H1 (cell line): ENCODE measurements at regions not wholly inside any gene's neighbourhood (a gene's known extent, or its start where the extent isn't known, plus 50 kb on each side); places are given as distances from the start of the nearest gene placed in this dataset.

Source experiments
- CTCF ChIA-PET: fragments of 300-600 bp; sonication (Branson Sonifier 250); formaldehyde crosslinking; loops from one replicate; lab custom pipeline; 2021; ENCODE audit not compliant: partially characterized antibody; lab: Charles Lee
- POLR2A ChIA-PET: fragments of 300-600 bp; sonication (Branson Sonifier 250); formaldehyde crosslinking; loops from one replicate; lab custom pipeline; 2021; ENCODE audit warnings: inconsistent platforms; ENCODE audit not compliant: partially characterized antibody; lab: Charles Lee
- DNase-seq, 2 experiments: peaks; one replicate each; pipeline versions ENCODE4 v3.0.0 to v3.0.0-alpha.2; 2010 to 2022; ENCODE audit warnings: low spot score in 2 of 2, low read depth in 1 of 2, mixed read lengths in 1 of 2
- FAIRE-seq: peaks from 2 replicates; lab custom pipeline; 2011; peaks lifted over from hg19 to GRCh38; lab: Jason Lieb, UNC
- H2AFZ ChIP-seq: 2 replicates; pipeline ENCODE4 v1.8.1; 2012; ENCODE audit warnings: low read length, inconsistent platforms
- H2AK5ac ChIP-seq: 2 replicates; pipeline ENCODE4 v1.6.1; 2013; ENCODE audit warnings: low read depth, low read length
- H2BK120ac ChIP-seq: replicated peaks from 2 replicates; pipeline ENCODE3; 2013; ENCODE audit warnings: low read depth, low read length, inconsistent platforms
- H2BK12ac ChIP-seq: 2 replicates; pipeline ENCODE4 v1.6.1; 2013; ENCODE audit warnings: low read depth, low read length
- H2BK15ac ChIP-seq: 2 replicates; pipeline ENCODE4 v1.6.1; 2013; ENCODE audit warnings: low read length
- H2BK20ac ChIP-seq: 2 replicates; pipeline ENCODE4 v1.6.1; 2013; ENCODE audit warnings: low read length
- H2BK5ac ChIP-seq: 2 replicates; pipeline ENCODE4 v1.6.1; 2013; ENCODE audit warnings: low read depth, low read length
- H3K14ac ChIP-seq: 2 replicates; pipeline ENCODE4 v1.6.1; 2013; ENCODE audit warnings: inconsistent platforms; ENCODE audit not compliant: insufficient read length
- H3K18ac ChIP-seq: 2 replicates; pipeline ENCODE4 v1.6.1; 2013; ENCODE audit warnings: low read length; ENCODE audit errors: extremely low read depth
- H3K23ac ChIP-seq: 2 replicates; pipeline ENCODE4 v1.6.1; 2013; ENCODE audit warnings: inconsistent platforms; ENCODE audit not compliant: insufficient read length
- H3K23me2 ChIP-seq: 2 replicates; pipeline ENCODE4 v1.6.1; 2013; ENCODE audit warnings: low read depth, low read length
- H3K27ac ChIP-seq: 2 replicates; pipeline ENCODE4 v1.6.1; 2011; ENCODE audit warnings: low read depth, low read length, inconsistent platforms
- H3K27me3 ChIP-seq, 4 experiments: replicated peaks in 1 of 4; 1 replicate in 1 of 4; 2 replicates in 3 of 4; pipeline versions ENCODE4 v1.6.1 to v1.8.1; 2011 to 2013; ENCODE audit warnings: low read length in 3 of 4, mild to moderate bottlenecking in 3 of 4, inconsistent platforms in 2 of 4, mixed read lengths in 2 of 4, moderate library complexity in 1 of 4; ENCODE audit not compliant: control insufficient read depth in 3 of 4, insufficient read depth in 3 of 4; ENCODE audit errors: extremely low read depth in 1 of 4
- H3K36me3 ChIP-seq, 4 experiments: 2 replicates each; pipeline versions ENCODE4 v1.6.1 to v1.8.1; 2011 to 2013; ENCODE audit warnings: mild to moderate bottlenecking in 4 of 4, low read length in 3 of 4, moderate library complexity in 2 of 4, control low read depth in 1 of 4, inconsistent platforms in 1 of 4; ENCODE audit not compliant: insufficient read depth in 4 of 4, control insufficient read depth in 2 of 4
- H3K4ac ChIP-seq: replicated peaks from 2 replicates; pipeline ENCODE3; 2013; ENCODE audit warnings: low read length, low read depth, mixed read lengths, inconsistent platforms; ENCODE audit not compliant: insufficient read length
- H3K4me1 ChIP-seq, 4 experiments: replicated peaks in 1 of 4; 1 replicate in 1 of 4; 2 replicates in 3 of 4; pipeline versions ENCODE4 v1.6.1 to v1.8.1; 2011 to 2013; ENCODE audit warnings: low read length in 3 of 4, inconsistent platforms in 2 of 4, mixed read lengths in 1 of 4; ENCODE audit not compliant: insufficient read depth in 4 of 4, control insufficient read depth in 3 of 4
- H3K4me2 ChIP-seq, 2 experiments: 2 replicates each; pipeline versions ENCODE4 v1.6.1 to v1.8.1; 2011 to 2013; ENCODE audit warnings: low read depth in 2 of 2, low read length in 2 of 2, control low read depth in 1 of 2, inconsistent platforms in 1 of 2, mild to moderate bottlenecking in 1 of 2; ENCODE audit not compliant: insufficient read depth in 1 of 2
- H3K4me3 ChIP-seq, 4 experiments: fragments of 200-600, 300-600 bp in 1 of 4; sonication (generic), shearing (Covaris generic), sonication (Bioruptor Twin) in 1 of 4; 2 replicates each; pipeline versions ENCODE4 v1.5.1 to v1.8.1; 2011 to 2016; ENCODE audit warnings: low read length in 4 of 4, low read depth in 3 of 4, control low read depth in 2 of 4, inconsistent platforms in 2 of 4, mild to moderate bottlenecking in 2 of 4, mixed read lengths in 1 of 4, moderate library complexity in 1 of 4; ENCODE audit not compliant: insufficient read depth in 2 of 4; ENCODE audit errors: extremely low read depth in 1 of 4
- H3K56ac ChIP-seq: replicated peaks from 2 replicates; pipeline ENCODE3; 2013; ENCODE audit warnings: low read depth, mild to moderate bottlenecking, mixed read lengths, low read length, inconsistent platforms; ENCODE audit not compliant: insufficient read length
- H3K79me1 ChIP-seq: 2 replicates; pipeline ENCODE4 v1.6.1; 2013; ENCODE audit warnings: low read depth, low read length, control low read depth
- H3K79me2 ChIP-seq, 2 experiments: 2 replicates each; pipeline versions ENCODE4 v1.6.1 to v1.8.1; 2012 to 2013; ENCODE audit warnings: low read length in 2 of 2, mild to moderate bottlenecking in 2 of 2, inconsistent platforms in 1 of 2; ENCODE audit not compliant: insufficient read depth in 2 of 2, control insufficient read depth in 1 of 2
- H3K9ac ChIP-seq, 4 experiments: replicated peaks in 1 of 4; 1 replicate in 1 of 4; 2 replicates in 3 of 4; pipeline versions ENCODE4 v1.6.1 to v1.8.1; 2011 to 2013; ENCODE audit warnings: low read depth in 3 of 4, low read length in 3 of 4, control low read depth in 2 of 4, mild to moderate bottlenecking in 2 of 4, moderate library complexity in 2 of 4, inconsistent platforms in 1 of 4; ENCODE audit errors: extremely low read depth in 1 of 4
- H3K9me3 ChIP-seq, 2 experiments: 2 replicates each; pipeline versions ENCODE4 v1.6.1 to v1.8.1; 2012 to 2013; ENCODE audit warnings: mild to moderate bottlenecking in 2 of 2, moderate library complexity in 2 of 2, control low read depth in 1 of 2, inconsistent platforms in 1 of 2, low read depth in 1 of 2, low read length in 1 of 2, mixed read lengths in 1 of 2; ENCODE audit not compliant: insufficient read depth in 2 of 2
- H4K20me1 ChIP-seq, 2 experiments: replicated peaks in 1 of 2; 2 replicates each; pipeline versions ENCODE3 to v1.8.1; 2011 to 2013; ENCODE audit warnings: inconsistent platforms in 2 of 2, low read length in 2 of 2, mild to moderate bottlenecking in 1 of 2; ENCODE audit not compliant: insufficient read depth in 2 of 2, control insufficient read depth in 1 of 2
- H4K5ac ChIP-seq: 2 replicates; pipeline ENCODE4 v1.6.1; 2013; ENCODE audit warnings: low read length, low read depth, mixed read lengths, inconsistent platforms; ENCODE audit not compliant: insufficient read length
- H4K8ac ChIP-seq: 2 replicates; pipeline ENCODE4 v1.8.0; 2013; ENCODE audit warnings: mild to moderate bottlenecking, moderate library complexity, low read length, inconsistent platforms; ENCODE audit not compliant: insufficient read depth; ENCODE audit errors: extremely low read depth
- H4K91ac ChIP-seq: replicated peaks from 2 replicates; pipeline ENCODE3; 2013; ENCODE audit warnings: low read length, mixed read lengths, inconsistent platforms; ENCODE audit not compliant: insufficient read length
- CEBPB ChIP-seq: IDR thresholded peaks from 2 replicates; pipeline ENCODE4 v1.6.1; 2012; ENCODE audit warnings: low read depth, low read length
- GTF2F1 ChIP-seq: IDR thresholded peaks from 2 replicates; pipeline ENCODE4 v1.6.1; 2012; ENCODE audit warnings: low read depth, low read length, improper control_type of control experiment, borderline replicate concordance
- HDAC2 ChIP-seq, 2 experiments: fragments of 300-600 bp in 1 of 2; sonication (generic) in 1 of 2; IDR thresholded peaks; 2 replicates each; pipeline ENCODE4 v1.6.1; 2011 to 2012; ENCODE audit warnings: low read depth in 2 of 2, low read length in 2 of 2, mild to moderate bottlenecking in 2 of 2, moderate library complexity in 2 of 2, borderline replicate concordance in 1 of 2, inconsistent platforms in 1 of 2
- JUN ChIP-seq: IDR thresholded peaks from 2 replicates; pipeline ENCODE4 v1.6.1; 2011; ENCODE audit warnings: low read depth, mild to moderate bottlenecking, improper control_type of control experiment, low read length
- POLR2AphosphoS5 ChIP-seq: IDR thresholded peaks from 2 replicates; pipeline ENCODE4 v1.6.1; 2011; ENCODE audit warnings: low read depth, low read length
- RBBP5 ChIP-seq: IDR thresholded peaks from 2 replicates; pipeline ENCODE4 v1.7.1; 2012; ENCODE audit warnings: low read depth, mild to moderate bottlenecking, inconsistent platforms, low read length, moderate library complexity, borderline replicate concordance
- TBP ChIP-seq: IDR thresholded peaks from 2 replicates; pipeline ENCODE4 v1.6.1; 2011; ENCODE audit warnings: low read depth, low read length, improper control_type of control experiment
- WGBS, 2 experiments: shearing (Covaris generic) in 1 of 2; methylation state at CpG; one replicate each; pipeline versions ENCODE4 v1.1.6 to v1.1.7; 2013 to 2015; ENCODE audit warnings: low lambda C conversion rate in 2 of 2, mixed read lengths in 2 of 2, inconsistent platforms in 1 of 2, low coverage in 1 of 2, missing lambda C conversion rate in 1 of 2; ENCODE audit not compliant: insufficient replicate concordance in 2 of 2, insufficient coverage in 1 of 2, insufficient read length in 1 of 2; ENCODE audit errors: extremely low coverage in 1 of 2, missing lambda C conversion rate in 1 of 2; 5-methylcytosine and 5-hydroxymethylcytosine counted together
- TF ChIP-seq, protein P1 (sequence below): IDR thresholded peaks from 2 replicates; pipeline ENCODE4 v1.6.1; 2011; ENCODE audit warnings: low read length, improper control_type of control experiment
- TF ChIP-seq, protein P2 (sequence below), 3 experiments: IDR thresholded peaks; 1 replicate in 2 of 3; 2 replicates in 1 of 3; pipeline versions ENCODE4 v1.5.1 to v1.6.1; 2011; ENCODE audit warnings: low read length in 3 of 3, mild to moderate bottlenecking in 3 of 3, inconsistent platforms in 2 of 3, low read depth in 1 of 3, moderate library complexity in 1 of 3; ENCODE audit not compliant: insufficient read depth in 1 of 3; ENCODE audit errors: control extremely low read depth in 1 of 3

DNA sequence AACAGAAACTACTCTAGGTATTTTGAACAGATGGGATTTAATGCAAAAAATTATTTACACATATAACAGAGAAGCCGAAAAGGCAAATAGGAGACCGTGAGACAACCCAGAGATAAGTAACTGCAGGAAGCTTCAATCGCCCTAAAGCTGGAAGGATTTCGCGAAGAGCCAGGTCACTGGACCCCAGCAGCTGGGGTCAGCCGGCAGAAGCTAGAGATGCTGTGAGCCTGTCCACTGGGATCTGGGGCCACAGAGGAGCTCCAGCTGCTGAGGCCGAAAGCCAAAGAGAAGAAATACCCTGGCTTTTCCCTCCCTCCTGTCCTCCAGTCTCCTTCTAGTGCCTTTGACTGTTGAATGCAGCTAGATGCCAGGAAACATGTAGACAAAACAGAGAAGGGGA lies 192.8 kb upstream of the BCOR start:
- DNase-seq (no peak), FAIRE-seq (peak; percentile 13)
- H3K18ac ChIP-seq = no peak overlapping the region
- no peak overlapping the region for H3K4ac ChIP-seq
- no peaks in the 10 kb centered on the region for H3K36me3 ChIP-seq
- TF ChIP-seq, protein P1, sequence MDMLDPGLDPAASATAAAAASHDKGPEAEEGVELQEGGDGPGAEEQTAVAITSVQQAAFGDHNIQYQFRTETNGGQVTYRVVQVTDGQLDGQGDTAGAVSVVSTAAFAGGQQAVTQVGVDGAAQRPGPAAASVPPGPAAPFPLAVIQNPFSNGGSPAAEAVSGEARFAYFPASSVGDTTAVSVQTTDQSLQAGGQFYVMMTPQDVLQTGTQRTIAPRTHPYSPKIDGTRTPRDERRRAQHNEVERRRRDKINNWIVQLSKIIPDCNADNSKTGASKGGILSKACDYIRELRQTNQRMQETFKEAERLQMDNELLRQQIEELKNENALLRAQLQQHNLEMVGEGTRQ = no peak
- TF ChIP-seq HDAC2 (IDR thresholded peaks at IDR 0.05; ENCODE audit: borderline replicate concordance in 1 of 2, low read depth in 2 of 2, low read length in 2 of 2) (no peak), JUN (no peak), GTF2F1 (no peak), POLR2AphosphoS5 (no peak), RBBP5 (no peak), TBP (no peak), CEBPB (no peak)
- TF ChIP-seq, protein P2, sequence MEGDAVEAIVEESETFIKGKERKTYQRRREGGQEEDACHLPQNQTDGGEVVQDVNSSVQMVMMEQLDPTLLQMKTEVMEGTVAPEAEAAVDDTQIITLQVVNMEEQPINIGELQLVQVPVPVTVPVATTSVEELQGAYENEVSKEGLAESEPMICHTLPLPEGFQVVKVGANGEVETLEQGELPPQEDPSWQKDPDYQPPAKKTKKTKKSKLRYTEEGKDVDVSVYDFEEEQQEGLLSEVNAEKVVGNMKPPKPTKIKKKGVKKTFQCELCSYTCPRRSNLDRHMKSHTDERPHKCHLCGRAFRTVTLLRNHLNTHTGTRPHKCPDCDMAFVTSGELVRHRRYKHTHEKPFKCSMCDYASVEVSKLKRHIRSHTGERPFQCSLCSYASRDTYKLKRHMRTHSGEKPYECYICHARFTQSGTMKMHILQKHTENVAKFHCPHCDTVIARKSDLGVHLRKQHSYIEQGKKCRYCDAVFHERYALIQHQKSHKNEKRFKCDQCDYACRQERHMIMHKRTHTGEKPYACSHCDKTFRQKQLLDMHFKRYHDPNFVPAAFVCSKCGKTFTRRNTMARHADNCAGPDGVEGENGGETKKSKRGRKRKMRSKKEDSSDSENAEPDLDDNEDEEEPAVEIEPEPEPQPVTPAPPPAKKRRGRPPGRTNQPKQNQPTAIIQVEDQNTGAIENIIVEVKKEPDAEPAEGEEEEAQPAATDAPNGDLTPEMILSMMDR (IDR thresholded peaks at IDR 0.05; ENCODE audit: control extremely low read depth in 1 of 3, insufficient read depth in 1 of 3, low read depth in 1 of 3, low read length in 3 of 3) = no peak
- H3K9me3 ChIP-seq = peaks cover 0 to 3% of the 10 kb centered on the region in 2 experiments; a peak in 2 of 4 replicates
- no peaks in the 10 kb centered on the region for H4K20me1 ChIP-seq
- no peak overlapping the region for H2BK15ac ChIP-seq
- H3K27me3 ChIP-seq = no peaks in the 10 kb centered on the region
- no peak overlapping the region for H3K56ac ChIP-seq
- H2AK5ac ChIP-seq = no peak overlapping the region
- no peak overlapping the region for H2BK12ac ChIP-seq
- H4K5ac ChIP-seq = no peak overlapping the region
- no peaks in the 10 kb centered on the region for H3K4me1 ChIP-seq
- no peak overlapping the region for H3K23ac ChIP-seq
- H2BK5ac ChIP-seq = no peak overlapping the region
- H3K4me2 ChIP-seq = no peak overlapping the region
- no peaks in the 10 kb centered on the region for H3K79me2 ChIP-seq
- no peaks in the 10 kb centered on the region for H3K23me2 ChIP-seq
- H3K9ac ChIP-seq = no peak overlapping the region
- no peak overlapping the region for H3K27ac ChIP-seq
- H2BK120ac ChIP-seq = no peak overlapping the region
- WGBS, 2 experiments = 82% methylated on average over 3 of the region's 7 CpGs; no CpG with 5 or more reads in 1 of the 2 experiments
- no peak overlapping the region for H2BK20ac ChIP-seq
- no peak overlapping the region for H2AFZ ChIP-seq
- no peak overlapping the region for H3K4me3 ChIP-seq
- H4K8ac ChIP-seq = no peak overlapping the region
- no peak overlapping the region for H3K14ac ChIP-seq
- no peak overlapping the region for H4K91ac ChIP-seq
- ChIA-PET POLR2A (no interaction called here), CTCF (no interaction called here)
- H3K79me1 ChIP-seq = no peaks in the 10 kb centered on the region
